Ishikawa (cell line): ENCODE measurements at regions not wholly inside any gene's neighbourhood (a gene's known extent, or its start where the extent isn't known, plus 50 kb on each side); places are given as distances from the start of the nearest gene placed in this dataset.

ENCODE experiments used
- RAD21 ChIP-seq: IDR thresholded peaks from 2 replicates; pipeline ENCODE4 v1.6.1; 2012; ENCODE audit warnings: low read depth
- TCF12 ChIP-seq: IDR thresholded peaks from 2 replicates; pipeline ENCODE4 v1.6.1; 2012; ENCODE audit warnings: low read depth
- USF1 ChIP-seq: IDR thresholded peaks from 2 replicates; pipeline ENCODE4 v1.6.1; 2012

GRCh38 chr2:37802899-37803379, 122.1 kb upstream of the RMDN2 start:
- TF ChIP-seq RAD21 (no peak), USF1 (no peak), TCF12 (no peak)
